Daoy (cell line): ENCODE measurements at regions not wholly inside any gene's neighbourhood (a gene's known extent, or its start where the extent isn't known, plus 50 kb on each side); places are given as distances from the start of the nearest gene placed in this dataset.
A peak's percentile ranks its signal among the peaks of the same experiment; 100 is the strongest.

Experiments
- DNase-seq: peaks from one replicate; pipeline ENCODE4 v3.0.0-alpha.2; 2015; ENCODE audit warnings: low read depth

- no peak for DNase-seq
These were observed 259.8 kb upstream of the CAMK1G start for GRCh38 chr1:209323743-209324142.

GRCh38 chr1:209324901-209325871 lies 258.3 kb upstream of the CAMK1G start:
- no peak for DNase-seq

GRCh38 chr1:209326076-209326475 lies 257.4 kb upstream of the CAMK1G start:
- DNase-seq = no peak

GRCh38 chr1:209326831-209327230 lies 256.7 kb upstream of the CAMK1G start:
- no peak for DNase-seq

GRCh38 chr1:209328196-209328595 lies 255.3 kb upstream of the CAMK1G start:
- DNase-seq = no peak

GRCh38 chr1:209335178-209335577 lies 248.3 kb upstream of the CAMK1G start:
- peak; percentile 48 for DNase-seq

GRCh38 chr1:209341146-209341545 lies 242.4 kb upstream of the CAMK1G start:
- no peak for DNase-seq

GRCh38 chr1:209341673-209342420 lies 241.7 kb upstream of the CAMK1G start:
- DNase-seq = no peak

- DNase-seq = no peak
These were observed 240.9 kb upstream of the CAMK1G start for GRCh38 chr1:209342441-209343175.

GRCh38 chr1:209343511-209343910 lies 240.0 kb upstream of the CAMK1G start:
- no peak for DNase-seq

GRCh38 chr1:209344156-209344555 lies 239.4 kb upstream of the CAMK1G start:
- DNase-seq = no peak

- peak; percentile 74 for DNase-seq
These were observed 233.9 kb upstream of the CAMK1G start for GRCh38 chr1:209349363-209350308.

GRCh38 chr1:209353053-209353452 lies 230.5 kb upstream of the CAMK1G start:
- no peak for DNase-seq

GRCh38 chr1:209354111-209354839 lies 229.2 kb upstream of the CAMK1G start:
- DNase-seq = peak; percentile 83

GRCh38 chr1:209354840-209355165 lies 228.7 kb upstream of the CAMK1G start:
- DNase-seq = no peak

- no peak for DNase-seq
These were observed 228.1 kb upstream of the CAMK1G start for GRCh38 chr1:209355415-209355814.

- DNase-seq = no peak
These were observed 226.5 kb upstream of the CAMK1G start for GRCh38 chr1:209356976-209357377.

GRCh38 chr1:209363112-209363511 lies 220.4 kb upstream of the CAMK1G start:
- no peak for DNase-seq

- no peak for DNase-seq
These were observed 218.8 kb upstream of the CAMK1G start for GRCh38 chr1:209364716-209365115.

GRCh38 chr1:209367061-209367772 lies 216.3 kb upstream of the CAMK1G start:
- DNase-seq = no peak
